Smooth muscle cell (in vitro differentiated cells): ENCODE measurements at regions not wholly inside any gene's neighbourhood (a gene's known extent, or its start where the extent isn't known, plus 50 kb on each side); places are given as distances from the start of the nearest gene placed in this dataset.

ENCODE experiments used
- DNase-seq: peaks from one replicate; lab custom pipeline; 2025; ENCODE audit not compliant: unreplicated experiment; lab: John Stamatoyannopoulos, UW
- H2AFZ ChIP-seq: fragments of 200-600 bp; sonication (generic); 2 replicates; pipeline ENCODE4 v1.6.0; 2016; ENCODE audit warnings: antibody characterized with exemption, low read depth, mild to moderate bottlenecking
- H3F3A ChIP-seq: fragments of 200-600 bp; sonication (generic); 2 replicates; pipeline ENCODE4 v1.6.0; 2017; ENCODE audit warnings: antibody characterized with exemption, low read depth
- H3K27ac ChIP-seq: fragments of 200-600 bp; sonication (generic); 2 replicates; pipeline ENCODE4 v1.5.1; 2016; ENCODE audit warnings: low read depth, mild to moderate bottlenecking
- H3K27me3 ChIP-seq: fragments of 200-600 bp; sonication (generic); 2 replicates; pipeline ENCODE4 v1.6.1; 2016; ENCODE audit warnings: low read depth, mild to moderate bottlenecking
- H3K36me3 ChIP-seq: fragments of 200-600 bp; sonication (generic); 2 replicates; pipeline ENCODE4 v1.5.1; 2016; ENCODE audit warnings: low read depth
- H3K4me1 ChIP-seq: fragments of 200-600 bp; sonication (generic); 2 replicates; pipeline ENCODE4 v1.5.1; 2016; ENCODE audit warnings: low read depth
- H3K4me2 ChIP-seq: fragments of 200-600 bp; sonication (generic); 2 replicates; pipeline ENCODE4 v1.6.0; 2016; ENCODE audit warnings: mild to moderate bottlenecking
- H3K4me3 ChIP-seq: fragments of 200-600 bp; sonication (generic); 2 replicates; pipeline ENCODE4 v1.5.1; 2016; ENCODE audit warnings: mild to moderate bottlenecking
- H3K79me2 ChIP-seq: fragments of 200-600 bp; sonication (generic); 2 replicates; pipeline ENCODE4 v1.6.0; 2016; ENCODE audit warnings: low read depth, mild to moderate bottlenecking
- H3K9ac ChIP-seq: fragments of 200-600 bp; sonication (generic); 2 replicates; pipeline ENCODE4 v1.6.0; 2016; ENCODE audit warnings: low read depth
- H3K9me3 ChIP-seq: fragments of 200-600 bp; sonication (generic); replicated peaks from 2 replicates; pipeline ENCODE4 v1.5.1; 2016; ENCODE audit warnings: low read depth
- H4K20me1 ChIP-seq: fragments of 200-600 bp; sonication (generic); 2 replicates; pipeline ENCODE4 v1.6.0; 2016; ENCODE audit warnings: low read depth
- CTCF ChIP-seq: fragments of 200-600 bp; sonication (generic); IDR thresholded peaks from 2 replicates; pipeline ENCODE4 v1.5.1; 2017; ENCODE audit warnings: borderline replicate concordance, mild to moderate bottlenecking, antibody characterized with exemption; ENCODE audit not compliant: insufficient read depth, poor library complexity, severe bottlenecking
- WGBS: methylation state at CpG from one replicate; pipeline ENCODE4 v1.1.7; 2016; ENCODE audit warnings: low lambda C conversion rate; 5-methylcytosine and 5-hydroxymethylcytosine counted together

DNA sequence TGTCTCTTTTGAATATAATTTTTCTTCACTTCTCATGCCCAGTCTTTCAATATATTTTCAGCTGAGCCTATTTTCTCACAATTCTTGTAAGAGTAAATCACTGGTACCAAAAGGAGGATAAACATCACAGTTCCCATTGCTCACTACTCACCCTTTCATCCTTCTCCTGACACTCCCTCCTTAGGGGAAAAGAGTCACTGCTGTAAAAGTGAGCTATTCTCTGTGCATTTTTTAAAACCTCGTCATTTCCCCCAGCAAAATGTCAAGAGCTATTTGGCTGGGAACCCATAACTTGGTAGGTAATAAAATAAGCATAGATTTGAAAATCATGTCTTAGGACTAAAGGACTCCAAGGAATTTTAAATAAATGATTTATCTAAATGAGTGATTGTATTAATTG is 340.1 kb upstream of the GYPC start:
- Histone ChIP-seq H3K79me2 (no peaks in the 10 kb centered on the region), H3K9ac (no peak overlapping the region), H3K4me3 (no peak overlapping the region), H3K36me3 (no peaks in the 10 kb centered on the region), H2AFZ (no peak overlapping the region), H4K20me1 (no peaks in the 10 kb centered on the region), H3K27me3 (no peaks in the 10 kb centered on the region), H3K9me3 (no peaks in the 10 kb centered on the region), H3K27ac (no peak overlapping the region), H3K4me2 (no peak overlapping the region), H3F3A (no peaks in the 10 kb centered on the region), H3K4me1 (no peaks in the 10 kb centered on the region)
- TF ChIP-seq CTCF, result no peak
- WGBS, result 87% methylated on average over 1 of the region's 1 CpG
- DNase-seq, result no peak

GRCh38 chr2:126317790-126318431 is 338.0 kb upstream of the GYPC start:
- Histone ChIP-seq H3K27ac (no peak overlapping the region), H3K4me3 (no peak overlapping the region), H3K36me3 (no peaks in the 10 kb centered on the region), H3F3A (no peaks in the 10 kb centered on the region), H3K9ac (no peak overlapping the region), H3K79me2 (no peaks in the 10 kb centered on the region), H3K9me3 (no peaks in the 10 kb centered on the region), H3K4me1 (no peaks in the 10 kb centered on the region), H2AFZ (no peak overlapping the region), H4K20me1 (no peaks in the 10 kb centered on the region), H3K27me3 (no peaks in the 10 kb centered on the region), H3K4me2 (no peak overlapping the region)
- 82% methylated on average over 2 of the region's 2 CpGs for WGBS
- no peak for TF ChIP-seq CTCF
- no peak for DNase-seq

- no peak for DNase-seq
- Histone ChIP-seq H3K9ac (no peak overlapping the region), H3K4me3 (no peak overlapping the region), H3F3A (no peaks in the 10 kb centered on the region), H4K20me1 (no peaks in the 10 kb centered on the region), H2AFZ (no peak overlapping the region), H3K79me2 (no peaks in the 10 kb centered on the region), H3K27ac (no peak overlapping the region), H3K4me1 (no peaks in the 10 kb centered on the region), H3K9me3 (no peaks in the 10 kb centered on the region), H3K36me3 (no peaks in the 10 kb centered on the region), H3K4me2 (no peak overlapping the region), H3K27me3 (no peaks in the 10 kb centered on the region)
- no peak for TF ChIP-seq CTCF
- WGBS, result 83% methylated on average over 3 of the region's 3 CpGs
These were observed 333.6 kb upstream of the GYPC start for GRCh38 chr2:126322342-126322741.

- TF ChIP-seq CTCF, result no peak
- Histone ChIP-seq H3F3A (no peaks in the 10 kb centered on the region), H3K4me2 (no peak overlapping the region), H3K27ac (no peak overlapping the region), H3K27me3 (no peaks in the 10 kb centered on the region), H3K9ac (no peak overlapping the region), H4K20me1 (no peaks in the 10 kb centered on the region), H2AFZ (no peak overlapping the region), H3K36me3 (no peaks in the 10 kb centered on the region), H3K9me3 (no peaks in the 10 kb centered on the region), H3K79me2 (no peaks in the 10 kb centered on the region), H3K4me3 (no peak overlapping the region), H3K4me1 (no peaks in the 10 kb centered on the region)
- WGBS, result 89% methylated on average over 5 of the region's 5 CpGs
- no peak for DNase-seq
These were observed 330.8 kb upstream of the GYPC start for GRCh38 chr2:126325202-126325601.
